Astrocyte of the cerebellum (primary cell): ENCODE measurements at regions not wholly inside any gene's neighbourhood (a gene's known extent, or its start where the extent isn't known, plus 50 kb on each side); places are given as distances from the start of the nearest gene placed in this dataset.
"Not testable (repeated sequence)": the region's sequence is repeated elsewhere in the genome, so short reads cannot be mapped to it uniquely, and the experiment has no call there.

Experiments
- DNase-seq: peaks from one replicate; pipeline ENCODE4 v3.0.0-alpha.2; 2011; ENCODE audit warnings: low read depth
- H3K4me3 ChIP-seq: 2 replicates; pipeline ENCODE4 v1.5.1; 2011; ENCODE audit warnings: mild to moderate bottlenecking, low read depth, low read length, moderate library complexity
- CTCF ChIP-seq: IDR thresholded peaks from 2 replicates; pipeline ENCODE4 v1.5.1; 2012; ENCODE audit warnings: low read length, low read depth, moderate library complexity, mild to moderate bottlenecking; ENCODE audit errors: missing control alignments
- in situ Hi-C: cut with HindIII; loops from 2 replicates; pipeline ENCODE4 v1.10.0; 2017; ENCODE audit warnings: low sequenced_read_pairs

GRCh38 chr11:121907379-121907778 lies 208.6 kb downstream of the BLID start:
- in situ Hi-C loops = no loop called here
- H3K4me3 ChIP-seq = no peak overlapping the region
- TF ChIP-seq CTCF = no peak
- no peak for DNase-seq

GRCh38 chr11:121904148-121904547 lies 211.9 kb downstream of the BLID start:
- in situ Hi-C loops = no loop called here
- TF ChIP-seq CTCF = no peak
- H3K4me3 ChIP-seq = no peak overlapping the region
- DNase-seq = no peak

- H3K4me3 ChIP-seq = no peak overlapping the region
- in situ Hi-C loops = no loop called here
- TF ChIP-seq CTCF = no peak
- DNase-seq = no peak
Measured at GRCh38 chr11:121901886-121902285, 214.1 kb downstream of the BLID start.

GRCh38 chr11:121901417-121901816 lies 214.6 kb downstream of the BLID start:
- in situ Hi-C loops, H3K4me3 ChIP-seq, DNase-seq: not testable (repeated sequence)

GRCh38 chr11:121899520-121899919 lies 216.5 kb downstream of the BLID start:
- no peak overlapping the region for H3K4me3 ChIP-seq
- DNase-seq = no peak
- in situ Hi-C loops = no loop called here
- no peak for TF ChIP-seq CTCF

GRCh38 chr11:121898903-121899302 lies 217.1 kb downstream of the BLID start:
- no peak for TF ChIP-seq CTCF
- in situ Hi-C loops = no loop called here
- H3K4me3 ChIP-seq = no peak overlapping the region
- no peak for DNase-seq

- DNase-seq = no peak
- in situ Hi-C loops = no loop called here
- TF ChIP-seq CTCF = no peak
- no peak overlapping the region for H3K4me3 ChIP-seq
Measured at GRCh38 chr11:121895919-121896318, 220.1 kb downstream of the BLID start.
